Loucy (cell line): ENCODE measurements at regions not wholly inside any gene's neighbourhood (a gene's known extent, or its start where the extent isn't known, plus 50 kb on each side); places are given as distances from the start of the nearest gene placed in this dataset.

Experiments used
- CTCF ChIP-seq: fragments of 200-600 bp; sonication (generic); conservative IDR thresholded peaks from 2 replicates; pipeline ENCODE4 v1.5.1; 2014; ENCODE audit warnings: mild to moderate bottlenecking, antibody characterized with exemption, low read length
- EZH2phosphoT487 ChIP-seq: fragments of 200-600 bp; IDR thresholded peaks from 2 replicates; pipeline ENCODE4 v1.6.1; 2018; ENCODE audit warnings: antibody characterized with exemption, mild to moderate bottlenecking, moderate library complexity, borderline replicate concordance

GRCh38 chr7:129366-130221 is 62.8 kb upstream of the FAM20C start:
- TF ChIP-seq EZH2phosphoT487 (no peak), CTCF (no peak)
